Stomach (tissue), 4 donors: ENCODE measurements at regions not wholly inside any gene's neighbourhood (a gene's known extent, or its start where the extent isn't known, plus 50 kb on each side); places are given as distances from the start of the nearest gene placed in this dataset.

ENCODE experiments used
- EP300 ChIP-seq: sonication (generic); formaldehyde crosslinking; IDR thresholded peaks from one replicate; pipeline ENCODE4 v1.6.1; 2017; ENCODE audit warnings: antibody characterized with exemption
- POLR2A ChIP-seq, 4 donors: fragments of 450-650 bp; IDR thresholded peaks; one replicate each; pipeline ENCODE4 v1.6.1; 2016; ENCODE audit warnings: antibody characterized with exemption in 4 of 4, control low read depth in 2 of 4, mild to moderate bottlenecking in 1 of 4, moderate library complexity in 1 of 4
- POLR2AphosphoS5 ChIP-seq, 3 donors: sonication (generic); formaldehyde crosslinking; IDR thresholded peaks; one replicate each; pipeline ENCODE4 v1.6.1; 2016; ENCODE audit warnings: antibody characterized with exemption in 3 of 3
- TF ChIP-seq, protein P1 (sequence below), 7 experiments: fragments of 450-650 bp in 4 of 7; fragments of 200-600 bp in 3 of 7; sonication (generic) in 3 of 7; IDR thresholded peaks; one replicate each; pipeline ENCODE4 v1.5.1; 2016 to 2019; ENCODE audit warnings: antibody characterized with exemption in 7 of 7, control low read depth in 2 of 7, mild to moderate bottlenecking in 1 of 7

DNA sequence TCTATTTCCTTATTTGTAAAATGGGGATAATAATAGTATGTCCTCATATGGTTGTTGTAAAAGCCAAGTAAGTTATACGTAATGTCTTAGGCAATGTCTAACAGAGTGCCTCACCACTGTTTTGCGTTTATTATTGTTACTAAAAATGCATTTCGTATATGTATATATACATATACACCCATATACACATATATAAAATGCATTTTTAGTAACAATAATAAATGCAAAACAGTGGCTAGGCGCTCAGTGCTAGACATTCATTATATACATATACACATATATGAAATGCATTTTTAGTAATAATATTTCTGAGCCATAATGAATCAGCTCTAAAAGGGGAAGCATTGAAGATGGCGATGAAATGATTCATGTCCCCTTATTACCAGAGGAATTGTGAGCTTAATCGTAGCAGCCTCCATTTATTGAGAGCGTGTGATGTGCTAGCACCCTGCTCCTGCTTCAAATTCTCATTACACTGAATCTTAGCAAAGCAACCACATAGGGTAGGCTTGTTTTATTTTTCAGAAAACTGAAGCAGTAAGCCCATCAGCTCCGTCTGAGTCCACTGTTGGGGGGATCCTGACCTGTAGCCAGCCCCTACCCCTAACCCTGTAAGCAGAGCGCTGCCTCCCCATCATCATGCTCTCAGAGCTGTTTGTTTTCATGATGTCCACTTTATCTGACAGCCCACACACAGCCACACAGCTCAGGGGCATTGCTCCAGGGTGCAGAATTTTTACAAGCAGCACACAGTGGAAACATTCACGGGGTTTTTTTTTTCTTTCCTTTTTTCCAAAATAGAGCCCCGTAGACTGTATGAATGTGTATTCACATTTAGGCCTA lies 97.1 kb upstream of the NAV2 start:
- TF ChIP-seq, protein P1, sequence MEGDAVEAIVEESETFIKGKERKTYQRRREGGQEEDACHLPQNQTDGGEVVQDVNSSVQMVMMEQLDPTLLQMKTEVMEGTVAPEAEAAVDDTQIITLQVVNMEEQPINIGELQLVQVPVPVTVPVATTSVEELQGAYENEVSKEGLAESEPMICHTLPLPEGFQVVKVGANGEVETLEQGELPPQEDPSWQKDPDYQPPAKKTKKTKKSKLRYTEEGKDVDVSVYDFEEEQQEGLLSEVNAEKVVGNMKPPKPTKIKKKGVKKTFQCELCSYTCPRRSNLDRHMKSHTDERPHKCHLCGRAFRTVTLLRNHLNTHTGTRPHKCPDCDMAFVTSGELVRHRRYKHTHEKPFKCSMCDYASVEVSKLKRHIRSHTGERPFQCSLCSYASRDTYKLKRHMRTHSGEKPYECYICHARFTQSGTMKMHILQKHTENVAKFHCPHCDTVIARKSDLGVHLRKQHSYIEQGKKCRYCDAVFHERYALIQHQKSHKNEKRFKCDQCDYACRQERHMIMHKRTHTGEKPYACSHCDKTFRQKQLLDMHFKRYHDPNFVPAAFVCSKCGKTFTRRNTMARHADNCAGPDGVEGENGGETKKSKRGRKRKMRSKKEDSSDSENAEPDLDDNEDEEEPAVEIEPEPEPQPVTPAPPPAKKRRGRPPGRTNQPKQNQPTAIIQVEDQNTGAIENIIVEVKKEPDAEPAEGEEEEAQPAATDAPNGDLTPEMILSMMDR (IDR thresholded peaks at IDR 0.05), result no peak
- no peak for TF ChIP-seq POLR2AphosphoS5 (IDR thresholded peaks at IDR 0.05)
- no peak for TF ChIP-seq POLR2A (IDR thresholded peaks at IDR 0.05)
- no peak for TF ChIP-seq EP300
